Fibroblast of skin of abdomen (primary cell): ENCODE measurements at regions not wholly inside any gene's neighbourhood (a gene's known extent, or its start where the extent isn't known, plus 50 kb on each side); places are given as distances from the start of the nearest gene placed in this dataset.

Source experiments
- DNase-seq: peaks from one replicate; pipeline ENCODE4 v3.0.0-alpha.2; 2013

GRCh38 chr11:11173316-11174025 is 179.6 kb downstream of the CSNK2A3 start:
- DNase-seq, result no peak

GRCh38 chr11:11171854-11172253 is 181.2 kb downstream of the CSNK2A3 start:
- peak; percentile 75 for DNase-seq

- peak; percentile 94 for DNase-seq
Measured at GRCh38 chr11:11171285-11171684, 181.8 kb downstream of the CSNK2A3 start.

- DNase-seq, result no peak
Measured at GRCh38 chr11:11170352-11171084, 182.5 kb downstream of the CSNK2A3 start.

GRCh38 chr11:11169715-11170351 is 183.2 kb downstream of the CSNK2A3 start:
- DNase-seq, result no peak

GRCh38 chr11:11167806-11168205 is 185.2 kb downstream of the CSNK2A3 start:
- DNase-seq, result no peak

DNA sequence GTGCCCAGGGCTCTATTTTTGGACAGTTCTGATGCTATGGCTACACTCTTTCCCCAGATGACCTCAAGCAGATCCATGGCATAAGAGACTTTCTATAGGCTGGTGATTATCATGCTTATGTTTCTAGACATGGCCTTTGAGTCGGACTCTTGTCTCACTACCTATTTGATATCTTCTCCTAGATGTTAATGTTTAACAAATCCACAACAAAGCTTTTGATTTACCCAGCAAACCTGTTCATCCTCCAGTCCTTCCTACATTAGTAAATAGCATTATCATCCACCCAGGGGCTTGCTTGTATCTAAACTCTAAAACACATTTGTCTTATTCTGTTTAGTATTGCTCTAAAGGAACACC is 188.7 kb downstream of the CSNK2A3 start:
- DNase-seq, result no peak

DNA sequence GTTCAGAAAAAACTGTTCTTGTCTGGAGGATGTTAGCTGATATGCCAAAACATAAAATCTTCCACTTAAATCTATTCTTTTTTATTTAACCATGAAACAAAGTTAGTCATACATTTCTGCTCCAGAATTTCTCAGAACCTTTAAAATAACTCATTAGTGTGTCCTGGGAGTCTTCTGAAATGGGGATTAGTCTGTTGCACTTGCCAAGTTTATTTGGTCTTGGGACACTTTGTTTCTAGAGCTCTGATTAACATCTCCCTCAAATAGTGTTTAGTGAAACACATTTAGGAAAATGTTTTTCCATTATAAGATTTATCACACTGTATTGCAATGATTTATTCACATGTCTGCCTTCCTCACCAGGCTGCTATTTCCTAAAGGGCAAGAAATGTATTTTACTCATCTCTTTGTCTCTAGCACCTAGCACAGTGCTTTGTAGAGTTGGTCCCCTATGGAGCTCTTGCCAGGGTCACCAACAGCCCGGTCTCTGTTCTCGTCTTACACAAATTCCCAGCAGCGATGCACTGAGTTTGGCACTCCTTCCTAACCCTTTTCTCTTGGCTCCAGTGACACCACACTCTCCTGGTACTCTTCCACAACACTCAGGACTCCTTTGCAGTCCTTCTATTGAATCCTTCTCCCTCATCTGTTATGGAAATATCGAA is 189.2 kb downstream of the CSNK2A3 start:
- no peak for DNase-seq

GRCh38 chr11:11163236-11163635 is 189.8 kb downstream of the CSNK2A3 start:
- peak; percentile 17 for DNase-seq

DNA sequence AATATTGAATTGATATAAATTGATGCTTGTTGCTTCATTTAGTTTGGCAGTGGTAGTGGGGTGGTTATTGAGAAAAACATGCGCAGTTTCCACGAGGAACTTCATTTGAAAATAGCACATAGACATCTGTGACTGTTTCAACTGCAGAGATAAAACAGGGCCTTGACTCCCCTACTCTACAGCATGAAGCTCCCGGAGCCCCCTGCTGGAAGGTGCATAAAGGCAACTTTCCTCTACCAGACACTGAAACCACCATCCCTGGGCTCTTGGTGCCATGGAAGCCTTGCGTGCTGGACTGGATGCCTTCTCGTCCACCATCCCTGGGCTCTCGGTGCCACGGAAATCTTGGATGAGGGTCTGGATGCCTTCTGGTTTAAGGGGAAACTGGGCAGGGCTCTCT is 195.9 kb downstream of the CSNK2A3 start:
- peak; percentile 21 for DNase-seq

DNA sequence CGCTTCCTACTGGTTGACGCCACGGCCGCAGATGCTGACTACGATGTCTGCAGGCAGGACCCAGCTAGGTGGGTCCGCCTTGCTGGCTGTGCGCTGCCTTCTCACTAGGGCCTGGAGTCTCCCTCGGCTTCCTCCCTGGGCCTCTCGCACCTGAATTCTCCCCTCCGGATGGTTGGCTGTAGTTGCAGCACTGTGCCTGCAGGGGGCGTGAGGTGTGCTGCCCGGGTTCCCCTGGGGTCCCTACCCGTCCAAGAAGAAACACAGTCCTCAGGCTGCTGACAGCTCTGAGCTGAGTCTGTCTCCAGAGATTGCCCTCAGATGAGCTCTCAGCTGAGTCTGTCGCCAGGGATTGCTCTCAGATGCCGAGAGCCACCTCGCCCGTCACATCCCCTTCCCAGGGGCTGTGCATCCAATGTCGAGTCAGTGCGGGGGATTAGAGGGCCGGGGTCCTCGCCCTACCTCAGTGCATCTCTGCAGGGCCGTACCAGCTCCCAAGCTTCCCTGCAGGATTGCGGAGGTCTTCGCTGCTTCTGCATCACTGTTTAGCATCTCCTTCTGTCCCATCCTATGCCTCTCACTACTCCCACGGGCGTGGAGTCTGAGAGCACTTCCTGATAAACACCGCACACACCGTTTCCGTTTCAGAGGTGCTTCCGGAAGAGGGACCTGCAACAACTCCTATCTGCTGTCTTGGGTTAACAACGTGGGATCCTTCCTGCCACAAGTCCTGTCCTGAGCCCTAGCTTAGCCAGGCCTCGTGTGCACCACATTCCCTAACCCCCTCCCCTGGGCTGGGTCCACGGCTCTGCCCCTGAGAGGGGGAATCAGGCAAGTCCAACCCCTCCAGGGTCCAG is 196.9 kb downstream of the CSNK2A3 start:
- DNase-seq, result no peak

DNA sequence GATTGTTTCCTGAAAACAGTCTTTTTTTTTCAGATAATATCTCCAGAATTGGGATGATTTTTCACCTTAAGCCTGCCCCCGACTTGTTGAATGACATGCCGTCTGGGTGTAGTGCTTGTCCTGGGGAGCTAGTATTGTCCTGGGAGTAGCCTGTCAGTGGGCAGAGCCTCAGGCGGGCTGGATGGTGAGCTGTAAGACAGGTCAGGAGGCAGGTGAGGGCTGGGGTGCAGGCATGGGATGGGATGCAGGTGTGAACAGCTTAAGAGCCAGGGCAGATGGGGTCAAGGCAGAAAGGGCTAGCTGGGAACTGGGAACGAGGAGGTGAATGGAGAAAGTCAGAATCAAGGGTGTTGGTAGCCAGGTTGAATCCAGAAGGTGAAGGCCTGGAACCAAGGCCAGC is 200.2 kb downstream of the CSNK2A3 start:
- no peak for DNase-seq

- DNase-seq, result no peak
Measured at GRCh38 chr11:11149671-11150459, 203.2 kb downstream of the CSNK2A3 start.

DNA sequence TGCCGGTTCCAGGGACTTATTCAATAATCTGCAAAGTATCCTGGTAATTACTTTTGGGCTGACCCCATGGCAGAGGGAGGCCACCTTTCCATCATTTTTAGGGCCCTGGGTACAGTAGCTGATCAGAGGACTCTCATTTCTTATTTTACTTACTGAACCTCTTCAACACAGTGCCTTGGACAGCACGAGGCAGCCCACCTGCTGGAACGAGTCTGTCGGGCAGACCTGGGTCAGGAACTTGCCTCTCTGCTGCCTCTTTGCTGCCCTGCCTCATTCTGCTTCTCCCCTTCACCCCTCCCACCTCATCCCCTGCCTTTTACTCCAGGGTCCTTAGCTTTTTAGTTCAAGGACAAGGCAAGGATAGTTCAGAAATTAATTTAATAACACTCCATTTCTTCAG is 204.5 kb downstream of the CSNK2A3 start:
- DNase-seq, result no peak

DNA sequence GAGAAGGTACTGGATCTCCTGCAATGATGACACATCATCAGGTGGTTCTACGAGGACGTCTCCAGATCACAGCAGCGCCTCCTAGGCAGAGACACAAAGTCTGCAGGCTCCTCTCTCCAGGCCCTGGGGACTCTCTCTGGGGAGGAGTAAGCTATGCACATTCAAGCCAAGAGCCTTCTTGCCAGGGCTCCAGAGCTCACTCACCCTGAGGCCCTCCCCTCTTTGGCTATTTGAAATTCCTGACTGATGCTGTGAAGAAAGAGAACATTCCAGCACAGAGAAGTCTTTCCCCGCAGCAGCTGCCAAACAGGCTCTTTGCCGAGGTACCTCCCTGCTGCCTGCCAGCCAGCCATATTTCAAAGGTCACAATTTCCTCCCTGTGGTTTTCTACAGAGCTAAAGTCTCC is 204.9 kb downstream of the CSNK2A3 start:
- DNase-seq, result peak; percentile 96

DNA sequence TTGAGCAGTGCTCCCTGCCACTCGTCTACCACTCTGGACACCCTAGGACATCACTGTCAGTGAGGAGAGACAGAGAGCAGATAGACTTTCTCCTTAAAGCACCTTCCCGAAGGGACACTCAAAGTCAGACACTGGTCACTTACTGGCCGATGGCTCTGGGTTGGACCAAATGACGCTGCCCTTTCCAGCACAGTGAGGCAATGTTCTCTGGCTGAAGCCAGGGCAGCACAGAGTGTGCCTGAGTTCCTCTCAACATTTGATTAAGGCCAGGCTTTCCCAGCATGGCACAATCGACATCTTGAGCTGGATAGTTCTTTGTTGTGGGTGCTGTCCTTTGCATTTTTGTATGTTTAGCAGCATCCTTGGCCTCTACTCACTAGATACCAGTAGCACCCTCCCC is 206.2 kb downstream of the CSNK2A3 start:
- no peak for DNase-seq

DNA sequence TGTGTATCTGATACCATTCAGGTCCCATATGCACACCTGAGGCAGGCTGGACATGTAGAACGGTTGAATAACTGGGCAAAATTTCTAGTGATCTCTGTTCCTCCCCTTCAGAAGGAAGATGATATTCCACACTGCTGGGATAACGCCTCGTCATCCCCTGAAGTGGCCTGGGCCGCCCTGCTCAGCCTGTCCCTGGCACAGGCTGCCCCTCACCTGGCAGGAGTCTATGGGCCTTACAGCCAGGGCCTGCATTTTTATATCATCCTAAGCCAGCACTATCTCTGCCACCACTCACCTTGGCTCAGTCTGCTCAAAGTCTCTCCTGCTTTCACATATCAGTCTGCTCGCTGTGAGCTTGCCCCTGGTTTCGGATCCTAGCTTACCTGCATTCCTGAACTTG is 209.2 kb downstream of the CSNK2A3 start:
- DNase-seq, result no peak

DNA sequence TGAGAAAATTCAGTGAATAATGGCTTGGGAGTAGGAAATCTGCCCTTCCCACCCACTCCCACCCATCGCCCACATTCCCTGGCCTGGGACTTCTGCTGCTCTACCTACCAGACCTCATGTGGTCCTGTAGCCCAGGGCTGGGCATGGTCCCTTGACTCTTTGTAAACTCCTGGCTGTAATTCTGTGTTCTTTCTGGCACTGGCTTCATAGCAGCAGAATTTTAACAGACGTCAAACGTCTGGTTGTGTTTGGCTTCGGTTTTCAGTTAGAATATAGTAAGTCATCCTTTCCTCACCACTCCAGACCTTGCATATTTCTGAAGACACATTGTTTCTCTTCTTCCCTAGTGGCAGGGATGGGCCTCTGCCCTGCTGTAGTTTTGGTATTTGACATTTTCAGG is 210.6 kb downstream of the CSNK2A3 start:
- no peak for DNase-seq

- no peak for DNase-seq
Measured at GRCh38 chr11:11141065-11141464, 212.0 kb downstream of the CSNK2A3 start.

DNA sequence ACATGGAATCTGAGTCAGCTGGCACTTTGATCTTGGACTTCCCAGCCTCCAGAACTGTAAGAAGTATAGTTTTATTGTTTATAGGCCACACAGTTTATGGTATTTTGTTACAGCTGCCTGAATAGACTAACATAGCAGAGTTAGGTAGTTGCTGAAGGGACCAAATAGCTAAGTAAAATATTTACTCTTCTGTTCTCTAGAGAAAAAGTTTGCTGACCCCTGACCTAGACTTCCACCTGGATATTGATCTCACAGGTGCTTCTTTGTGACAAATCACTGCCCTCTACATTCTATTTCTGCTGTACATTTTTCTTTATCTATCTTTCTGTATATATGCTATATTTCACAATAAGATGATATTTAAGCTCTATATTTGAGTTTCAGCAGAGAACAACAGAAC is 212.5 kb downstream of the CSNK2A3 start:
- no peak for DNase-seq

GRCh38 chr11:11137339-11137738 is 215.7 kb downstream of the CSNK2A3 start:
- no peak for DNase-seq
